Loucy (cell line): ENCODE measurements at regions not wholly inside any gene's neighbourhood (a gene's known extent, or its start where the extent isn't known, plus 50 kb on each side); places are given as distances from the start of the nearest gene placed in this dataset.

Experiments
- H2AFZ ChIP-seq: fragments of 200-600 bp; sonication (generic); 2 replicates; pipeline ENCODE4 v1.6.0; 2016; ENCODE audit warnings: antibody characterized with exemption, mild to moderate bottlenecking, low read length, moderate library complexity
- H3F3A ChIP-seq: fragments of 200-600 bp; 2 replicates; pipeline ENCODE4 v1.6.0; 2016; ENCODE audit warnings: antibody characterized with exemption, low read depth, mild to moderate bottlenecking
- H3K27me3 ChIP-seq: fragments of 200-600 bp; sonication (generic); 2 replicates; pipeline ENCODE4 v1.6.1; 2014; ENCODE audit warnings: low read length, mild to moderate bottlenecking; ENCODE audit not compliant: insufficient read depth, poor library complexity, severe bottlenecking
- H3K36me3 ChIP-seq: fragments of 200-600 bp; sonication (generic); 2 replicates; pipeline ENCODE4 v1.6.1; 2016; ENCODE audit warnings: low read length; ENCODE audit not compliant: insufficient read depth
- H3K4me1 ChIP-seq: fragments of 200-600 bp; sonication (generic); 2 replicates; pipeline ENCODE4 v1.5.1; 2014; ENCODE audit warnings: low read length, mild to moderate bottlenecking; ENCODE audit not compliant: insufficient read depth, poor library complexity, severe bottlenecking
- H3K4me2 ChIP-seq: fragments of 200-600 bp; sonication (generic); 2 replicates; pipeline ENCODE4 v1.6.0; 2014; ENCODE audit warnings: antibody characterized with exemption, low read length, low read depth, mild to moderate bottlenecking; ENCODE audit not compliant: poor library complexity, severe bottlenecking
- H3K4me3 ChIP-seq: fragments of 200-600 bp; sonication (generic); 2 replicates; pipeline ENCODE4 v1.5.1; 2014; ENCODE audit warnings: low read length, mild to moderate bottlenecking, mixed read lengths; ENCODE audit not compliant: poor library complexity, severe bottlenecking
- H3K79me2 ChIP-seq: fragments of 200-600 bp; sonication (generic); 2 replicates; pipeline ENCODE4 v1.6.1; 2014; ENCODE audit warnings: low read length; ENCODE audit not compliant: insufficient read depth
- H3K9ac ChIP-seq: fragments of 200-600 bp; sonication (generic); 2 replicates; pipeline ENCODE4 v1.6.0; 2014; ENCODE audit warnings: mild to moderate bottlenecking, low read depth, low read length, moderate library complexity; ENCODE audit not compliant: poor library complexity, severe bottlenecking
- H3K9me2 ChIP-seq: fragments of 200-600 bp; sonication (generic); replicated peaks from 2 replicates; pipeline ENCODE4 v1.6.1; 2016; ENCODE audit warnings: low read depth, low read length, mixed read lengths
- H3K9me3 ChIP-seq: fragments of 200-600 bp; sonication (generic); 2 replicates; pipeline ENCODE4 v1.6.1; 2014; ENCODE audit warnings: mild to moderate bottlenecking, antibody characterized with exemption, low read length, low read depth; ENCODE audit not compliant: insufficient read depth
- H4K20me1 ChIP-seq: fragments of 200-600 bp; sonication (generic); 2 replicates; pipeline ENCODE4 v1.6.0; 2014; ENCODE audit warnings: antibody characterized with exemption, low read length, mild to moderate bottlenecking; ENCODE audit not compliant: insufficient read depth, poor library complexity, severe bottlenecking
- CTCF ChIP-seq: fragments of 200-600 bp; sonication (generic); conservative IDR thresholded peaks from 2 replicates; pipeline ENCODE4 v1.5.1; 2014; ENCODE audit warnings: mild to moderate bottlenecking, antibody characterized with exemption, low read length
- EZH2phosphoT487 ChIP-seq: fragments of 200-600 bp; IDR thresholded peaks from 2 replicates; pipeline ENCODE4 v1.6.1; 2018; ENCODE audit warnings: antibody characterized with exemption, mild to moderate bottlenecking, moderate library complexity, borderline replicate concordance

DNA sequence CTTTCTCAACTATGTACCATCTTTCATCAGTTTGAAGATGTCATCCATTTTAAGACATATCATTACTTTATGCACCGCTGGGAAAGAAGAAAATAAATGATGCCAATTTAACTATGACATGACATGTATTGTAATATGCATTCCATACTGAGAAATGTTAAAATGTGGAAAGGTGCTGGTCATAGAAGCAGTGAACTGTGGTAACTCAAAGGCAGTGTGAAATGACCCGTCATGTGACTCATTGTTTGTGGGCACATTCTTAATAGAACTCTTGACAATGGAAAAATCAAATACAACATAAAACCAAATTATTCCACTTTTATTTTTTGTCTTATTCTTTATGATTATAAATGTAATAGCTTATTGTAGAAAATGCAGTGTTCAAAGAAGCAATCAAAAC lies 455.0 kb upstream of the ST6GAL2 start:
- H3K4me3 ChIP-seq = no peak overlapping the region
- no peak for TF ChIP-seq CTCF
- TF ChIP-seq EZH2phosphoT487 = no peak
- H3K27me3 ChIP-seq = no peaks in the 10 kb centered on the region
- no peaks in the 10 kb centered on the region for H3K36me3 ChIP-seq
- H3K9me3 ChIP-seq = no peaks in the 10 kb centered on the region
- H3K4me1 ChIP-seq = no peaks in the 10 kb centered on the region
- H3F3A ChIP-seq = no peaks in the 10 kb centered on the region
- no peaks in the 10 kb centered on the region for H4K20me1 ChIP-seq
- no peak overlapping the region for H2AFZ ChIP-seq
- H3K4me2 ChIP-seq = no peak overlapping the region
- no peak overlapping the region for H3K9ac ChIP-seq
- H3K79me2 ChIP-seq = no peaks in the 10 kb centered on the region
- no peaks in the 10 kb centered on the region for H3K9me2 ChIP-seq

DNA sequence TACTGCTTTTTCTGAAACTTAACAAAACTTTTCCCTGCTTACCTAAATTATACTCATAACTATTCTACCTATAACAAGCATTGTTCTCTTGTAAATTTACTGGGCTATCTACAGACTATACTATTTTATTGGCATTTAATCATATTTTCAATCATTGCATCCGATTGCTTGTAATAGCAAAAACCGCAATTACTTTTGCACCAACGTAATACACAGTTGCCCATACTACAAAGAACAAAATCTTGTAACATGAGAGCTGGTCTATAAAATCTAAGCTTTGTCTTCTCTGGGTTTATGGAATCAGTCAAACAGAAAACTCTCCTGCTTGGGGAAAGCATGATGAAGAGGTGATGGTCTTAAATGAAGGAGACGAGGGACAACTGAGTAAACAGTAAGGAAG lies 463.4 kb upstream of the ST6GAL2 start:
- Histone ChIP-seq H3K9ac (no peak overlapping the region), H3K4me2 (no peak overlapping the region), H3K4me3 (no peak overlapping the region), H3K4me1 (no peaks in the 10 kb centered on the region), H3K36me3 (no peaks in the 10 kb centered on the region), H2AFZ (no peak overlapping the region), H4K20me1 (no peaks in the 10 kb centered on the region), H3K9me3 (no peaks in the 10 kb centered on the region), H3K79me2 (no peaks in the 10 kb centered on the region), H3F3A (no peaks in the 10 kb centered on the region), H3K9me2 (no peaks in the 10 kb centered on the region), H3K27me3 (no peaks in the 10 kb centered on the region)
- TF ChIP-seq EZH2phosphoT487 (no peak), CTCF (no peak)

- Histone ChIP-seq H3K27me3 (no peaks in the 10 kb centered on the region), H3K9me2 (no peaks in the 10 kb centered on the region)
- TF ChIP-seq CTCF = no peak
- TF ChIP-seq EZH2phosphoT487 = no peak
Measured at GRCh38 chr2:107354175-107354574, 468.2 kb upstream of the ST6GAL2 start.

More at GRCh38 chr2:107354175-107354574, 468.2 kb upstream of the ST6GAL2 start:
- Histone ChIP-seq H4K20me1 (no peaks in the 10 kb centered on the region), H3K4me2 (no peak overlapping the region), H3K4me1 (no peaks in the 10 kb centered on the region), H3K79me2 (no peaks in the 10 kb centered on the region), H2AFZ (no peak overlapping the region), H3K9me3 (no peaks in the 10 kb centered on the region), H3K9ac (no peak overlapping the region), H3K36me3 (no peaks in the 10 kb centered on the region), H3K4me3 (no peak overlapping the region), H3F3A (no peaks in the 10 kb centered on the region)
